Liver (tissue), 7 donors: ENCODE measurements at regions not wholly inside any gene's neighbourhood (a gene's known extent, or its start where the extent isn't known, plus 50 kb on each side); places are given as distances from the start of the nearest gene placed in this dataset.

Experiments
- DNase-seq: peaks from one replicate; pipeline ENCODE4 v3.0.0-alpha.2; 2017; ENCODE audit warnings: low spot score
- H3K27ac ChIP-seq, 2 donors: one replicate each; pipeline ENCODE4 v1.7.0; 2013; ENCODE audit warnings: inconsistent platforms in 2 of 2, low read length in 2 of 2, control low read depth in 1 of 2, low read depth in 1 of 2, mild to moderate bottlenecking in 1 of 2
- H3K27me3 ChIP-seq, 4 donors: one replicate each; pipeline versions ENCODE4 v1.6.1 to v1.7.0; 2013; ENCODE audit warnings: low read length in 3 of 4, inconsistent platforms in 1 of 4, mild to moderate bottlenecking in 1 of 4, moderate library complexity in 1 of 4; ENCODE audit not compliant: control insufficient read depth in 4 of 4, insufficient read depth in 4 of 4
- H3K36me3 ChIP-seq, 4 donors: one replicate each; pipeline versions ENCODE4 v1.6.1 to v1.7.0; 2013; ENCODE audit warnings: low read length in 3 of 4, mild to moderate bottlenecking in 3 of 4, low read depth in 1 of 4, moderate library complexity in 1 of 4; ENCODE audit not compliant: control insufficient read depth in 4 of 4, insufficient read depth in 3 of 4
- H3K4me1 ChIP-seq, 4 donors: one replicate each; pipeline versions ENCODE4 v1.6.1 to v1.7.0; 2013; ENCODE audit warnings: low read length in 3 of 4, mild to moderate bottlenecking in 3 of 4, moderate library complexity in 1 of 4; ENCODE audit not compliant: control insufficient read depth in 4 of 4, insufficient read depth in 4 of 4
- H3K4me3 ChIP-seq, 3 donors: one replicate each; pipeline versions ENCODE4 v1.6.1 to v1.7.0; 2013; ENCODE audit warnings: low read length in 3 of 3, control low read depth in 1 of 3, low read depth in 1 of 3, mild to moderate bottlenecking in 1 of 3
- H3K9ac ChIP-seq, 2 donors: one replicate each; pipeline ENCODE4 v1.7.0; 2013; ENCODE audit warnings: low read length in 2 of 2, mild to moderate bottlenecking in 2 of 2, moderate library complexity in 2 of 2, control low read depth in 1 of 2, low read depth in 1 of 2
- H3K9me3 ChIP-seq, 4 donors: one replicate each; pipeline versions ENCODE4 v1.6.1 to v1.7.0; 2013; ENCODE audit warnings: low read length in 3 of 4; ENCODE audit not compliant: control insufficient read depth in 4 of 4
- EGR1 ChIP-seq, 2 donors: IDR thresholded peaks; 2 replicates each; pipeline ENCODE4 v1.6.1; 2016 to 2018; ENCODE audit warnings: antibody characterized with exemption in 2 of 2, low read depth in 2 of 2
- FOXA1 ChIP-seq: IDR thresholded peaks from 2 replicates; pipeline ENCODE4 v1.6.1; 2016; ENCODE audit warnings: antibody characterized with exemption
- HNF4A ChIP-seq, 2 donors: conservative IDR thresholded peaks; 2 replicates each; pipeline ENCODE4 v1.6.1; 2016; ENCODE audit warnings: antibody characterized with exemption in 2 of 2, mild to moderate bottlenecking in 2 of 2
- HNF4G ChIP-seq: IDR thresholded peaks from 2 replicates; pipeline ENCODE4 v1.6.1; 2016; ENCODE audit warnings: antibody characterized with exemption
- JUND ChIP-seq, 2 donors: IDR thresholded peaks; 2 replicates each; pipeline ENCODE4 v1.6.1; 2016; ENCODE audit warnings: antibody characterized with exemption in 2 of 2
- NR2F2 ChIP-seq: IDR thresholded peaks from 2 replicates; pipeline ENCODE4 v1.6.1; 2016; ENCODE audit warnings: antibody characterized with exemption
- RXRA ChIP-seq, 2 donors: IDR thresholded peaks; 2 replicates each; pipeline ENCODE4 v1.6.1; 2017 to 2018; ENCODE audit warnings: antibody characterized with exemption in 2 of 2, mild to moderate bottlenecking in 1 of 2
- TAF1 ChIP-seq: conservative IDR thresholded peaks from 2 replicates; pipeline ENCODE4 v1.6.1; 2016; ENCODE audit warnings: antibody characterized with exemption, mild to moderate bottlenecking
- YY1 ChIP-seq: IDR thresholded peaks from 2 replicates; pipeline ENCODE4 v1.6.1; 2016; ENCODE audit warnings: antibody characterized with exemption, mild to moderate bottlenecking
- WGBS: extraction: QIAGEN DNeasy Blood & Tissue Kit; methylation state at CpG from one replicate; pipeline ENCODE4 v1.1.7; 2013; 5-methylcytosine and 5-hydroxymethylcytosine counted together
- TF ChIP-seq, protein P1 (sequence below): IDR thresholded peaks from 2 replicates; pipeline ENCODE4 v1.6.1; 2016; ENCODE audit warnings: antibody characterized with exemption
- TF ChIP-seq, protein P2 (sequence below): IDR thresholded peaks from 2 replicates; pipeline ENCODE4 v1.6.1; 2016; ENCODE audit warnings: antibody characterized with exemption
- TF ChIP-seq, protein P3 (sequence below): IDR thresholded peaks from 2 replicates; pipeline ENCODE4 v1.6.1; 2016; ENCODE audit warnings: antibody characterized with exemption
- donor health status: healthy.
- donor health status: healthy.
- donor health status: healthy.
- donor health status: healthy.

DNA sequence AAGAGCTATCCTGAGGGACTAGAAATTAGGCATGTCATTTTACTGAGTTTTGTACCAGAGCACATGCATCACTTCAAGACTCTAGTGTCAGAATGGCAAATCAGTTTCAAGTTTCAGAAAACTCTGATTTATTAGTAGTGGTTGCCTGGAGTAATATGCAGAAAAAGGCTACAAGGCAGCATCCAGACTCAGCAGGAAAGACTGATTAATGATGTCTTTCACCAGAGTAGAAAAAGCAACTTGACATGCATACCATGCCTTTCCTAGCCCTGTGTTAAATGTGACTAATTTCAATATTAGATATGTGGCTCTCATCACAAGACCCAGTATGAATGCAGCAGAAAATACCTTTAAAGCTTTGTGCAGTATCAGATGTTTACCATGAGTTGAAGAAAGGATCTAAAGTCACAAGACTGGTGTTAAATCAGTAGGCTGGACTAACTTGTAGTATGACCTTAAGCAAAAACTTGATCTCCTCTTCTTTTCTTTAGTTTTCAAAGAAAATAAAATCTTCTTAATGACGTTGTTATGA, 1251.2 kb upstream of the C9orf72 start (continued):
- TF ChIP-seq, protein P1, sequence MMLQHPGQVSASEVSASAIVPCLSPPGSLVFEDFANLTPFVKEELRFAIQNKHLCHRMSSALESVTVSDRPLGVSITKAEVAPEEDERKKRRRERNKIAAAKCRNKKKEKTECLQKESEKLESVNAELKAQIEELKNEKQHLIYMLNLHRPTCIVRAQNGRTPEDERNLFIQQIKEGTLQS = no peak

DNA sequence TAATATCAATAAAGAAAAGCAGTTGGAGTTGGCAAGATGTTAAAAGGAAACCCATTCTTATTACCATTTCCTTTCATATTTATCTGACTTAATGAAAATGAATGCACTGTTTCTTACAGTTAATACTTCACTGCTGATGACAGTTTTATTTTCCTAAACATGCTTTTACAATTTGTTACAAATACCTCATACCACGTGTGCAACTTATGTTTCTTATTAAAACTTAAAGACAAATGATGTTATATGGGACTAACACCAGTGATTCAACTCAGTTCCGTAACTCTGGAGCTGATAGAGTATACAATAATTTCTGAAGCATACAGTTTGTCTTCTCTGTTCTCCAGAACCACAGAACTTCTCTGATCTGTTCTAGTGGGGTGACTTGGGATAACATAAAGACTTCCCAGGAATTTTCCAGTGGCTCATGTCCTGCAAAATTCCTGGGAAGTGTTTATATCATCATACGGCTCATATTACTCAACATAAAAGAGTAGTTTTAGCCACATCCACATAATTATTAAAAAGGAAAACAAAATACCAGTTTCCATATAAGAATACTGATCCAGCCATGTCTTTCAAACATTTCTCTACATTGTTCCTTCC, 1259.0 kb upstream of the C9orf72 start:
- Histone ChIP-seq H3K27ac (no peak overlapping the region), H3K9ac (no peak overlapping the region), H3K4me3 (no peak overlapping the region), H3K36me3 (no peaks in the 10 kb centered on the region), H3K27me3 (no peaks in the 10 kb centered on the region), H3K9me3 (no peaks in the 10 kb centered on the region), H3K4me1 (no peaks in the 10 kb centered on the region)
- TF ChIP-seq, protein P2, sequence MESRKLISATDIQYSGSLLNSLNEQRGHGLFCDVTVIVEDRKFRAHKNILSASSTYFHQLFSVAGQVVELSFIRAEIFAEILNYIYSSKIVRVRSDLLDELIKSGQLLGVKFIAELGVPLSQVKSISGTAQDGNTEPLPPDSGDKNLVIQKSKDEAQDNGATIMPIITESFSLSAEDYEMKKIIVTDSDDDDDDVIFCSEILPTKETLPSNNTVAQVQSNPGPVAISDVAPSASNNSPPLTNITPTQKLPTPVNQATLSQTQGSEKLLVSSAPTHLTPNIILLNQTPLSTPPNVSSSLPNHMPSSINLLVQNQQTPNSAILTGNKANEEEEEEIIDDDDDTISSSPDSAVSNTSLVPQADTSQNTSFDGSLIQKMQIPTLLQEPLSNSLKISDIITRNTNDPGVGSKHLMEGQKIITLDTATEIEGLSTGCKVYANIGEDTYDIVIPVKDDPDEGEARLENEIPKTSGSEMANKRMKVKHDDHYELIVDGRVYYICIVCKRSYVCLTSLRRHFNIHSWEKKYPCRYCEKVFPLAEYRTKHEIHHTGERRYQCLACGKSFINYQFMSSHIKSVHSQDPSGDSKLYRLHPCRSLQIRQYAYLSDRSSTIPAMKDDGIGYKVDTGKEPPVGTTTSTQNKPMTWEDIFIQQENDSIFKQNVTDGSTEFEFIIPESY = no peak
- 70% methylated on average over 3 of the region's 3 CpGs for WGBS
- no peak for DNase-seq

DNA sequence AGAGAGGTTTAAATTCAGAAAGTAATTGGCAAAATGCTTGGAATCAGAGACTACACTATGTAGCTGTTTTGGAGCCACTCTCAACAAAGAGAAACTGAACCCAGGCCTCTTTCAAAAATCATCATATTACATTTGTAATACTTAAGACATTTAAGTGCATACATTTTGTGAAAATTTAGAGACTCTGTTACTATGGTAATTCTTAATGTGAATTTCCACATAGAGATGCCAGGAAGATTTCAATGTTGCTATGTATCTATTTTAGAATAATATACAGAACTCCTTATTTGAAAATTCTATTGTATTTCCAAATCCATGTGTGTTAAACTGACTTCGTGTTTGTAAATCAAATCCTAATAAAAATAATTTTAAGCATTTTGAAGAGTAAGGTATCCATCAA, 1260.9 kb upstream of the C9orf72 start:
- H3K36me3 ChIP-seq = no peaks in the 10 kb centered on the region
- peaks cover 3 to 6% (median 5%) of the 10 kb centered on the region in 4 donors for H3K9me3 ChIP-seq
- WGBS = 63% methylated on average over 1 of the region's 1 CpG

More for the DNA sequence above, 1260.9 kb upstream of the C9orf72 start:
- no peaks in the 10 kb centered on the region for H3K4me1 ChIP-seq
- TF ChIP-seq NR2F2 = no peak
- TF ChIP-seq FOXA1 = no peak
- TF ChIP-seq YY1 = no peak
- no peak for TF ChIP-seq HNF4A (conservative IDR thresholded peaks at IDR 0.05)
- no peak for TF ChIP-seq HNF4G
- TF ChIP-seq, protein P2 = no peak
- no peak for TF ChIP-seq RXRA (IDR thresholded peaks at IDR 0.05)
- no peak for TF ChIP-seq TAF1
- TF ChIP-seq, protein P1 = no peak
- TF ChIP-seq, protein P3, sequence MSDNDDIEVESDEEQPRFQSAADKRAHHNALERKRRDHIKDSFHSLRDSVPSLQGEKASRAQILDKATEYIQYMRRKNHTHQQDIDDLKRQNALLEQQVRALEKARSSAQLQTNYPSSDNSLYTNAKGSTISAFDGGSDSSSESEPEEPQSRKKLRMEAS = no peak
- TF ChIP-seq EGR1 (IDR thresholded peaks at IDR 0.05; ENCODE audit: low read depth in 2 of 2) = no peak
- no peak for TF ChIP-seq JUND (IDR thresholded peaks at IDR 0.05)
- no peak overlapping the region for H3K4me3 ChIP-seq
- H3K9ac ChIP-seq = no peak overlapping the region
- DNase-seq = no peak
- H3K27ac ChIP-seq = no peak overlapping the region
- H3K27me3 ChIP-seq = peaks cover 0 to 3% (median 0%) of the 10 kb centered on the region in 4 donors
